HEK293T (cell line): ENCODE measurements at regions not wholly inside any gene's neighbourhood (a gene's known extent, or its start where the extent isn't known, plus 50 kb on each side); places are given as distances from the start of the nearest gene placed in this dataset.

Experiments
- CTCF ChIA-PET: fragments of 350-600 bp; formaldehyde crosslinking; extraction: SDS; loops from one replicate; lab custom pipeline; 2021; ENCODE audit warnings: antibody characterized with exemption, inconsistent platforms; lab: Yijun Ruan, JAX
- POLR2A ChIA-PET: fragments of 350-600 bp; formaldehyde crosslinking; extraction: SDS; loops from one replicate; lab custom pipeline; 2020; ENCODE audit warnings: antibody characterized with exemption, inconsistent platforms; lab: Yijun Ruan, JAX
- DNase-seq: peaks from one replicate; pipeline ENCODE4 v3.0.0; 2012; ENCODE audit warnings: mixed read lengths; ENCODE audit errors: extremely low spot score
- ARNT ChIP-seq: fragments of 450-650 bp; IDR thresholded peaks from 2 replicates; pipeline ENCODE4 v1.6.1; 2017; ENCODE audit warnings: mild to moderate bottlenecking
- BHLHE40 ChIP-seq: fragments of 450-650 bp; IDR thresholded peaks from 2 replicates; pipeline ENCODE4 v1.6.1; 2016; ENCODE audit warnings: mild to moderate bottlenecking, moderate library complexity, borderline replicate concordance
- CTBP1 ChIP-seq: fragments of 450-650 bp; IDR thresholded peaks from 2 replicates; pipeline ENCODE4 v1.6.1; 2016; ENCODE audit warnings: borderline replicate concordance
- ELF4 ChIP-seq: fragments of 450-650 bp; IDR thresholded peaks from 2 replicates; pipeline ENCODE4 v1.6.1; 2017; ENCODE audit warnings: antibody characterized with exemption
- FOXA1 ChIP-seq: fragments of 450-650 bp; IDR thresholded peaks from 2 replicates; pipeline ENCODE4 v1.6.1; 2016; ENCODE audit warnings: mild to moderate bottlenecking
- FOXK2 ChIP-seq: fragments of 450-650 bp; IDR thresholded peaks from 2 replicates; pipeline ENCODE4 v1.6.1; 2016; ENCODE audit warnings: mild to moderate bottlenecking
- FOXM1 ChIP-seq: fragments of 450-650 bp; IDR thresholded peaks from 2 replicates; pipeline ENCODE4 v1.6.1; 2017; ENCODE audit warnings: mild to moderate bottlenecking, borderline replicate concordance
- HDGF ChIP-seq: fragments of 450-650 bp; IDR thresholded peaks from 2 replicates; pipeline ENCODE4 v1.6.1; 2017; ENCODE audit warnings: antibody characterized with exemption, borderline replicate concordance
- L3MBTL2 ChIP-seq: fragments of 450-650 bp; conservative IDR thresholded peaks from 2 replicates; pipeline ENCODE4 v1.6.1; 2016; ENCODE audit warnings: mild to moderate bottlenecking
- LEF1 ChIP-seq: fragments of 450-650 bp; IDR thresholded peaks from 2 replicates; pipeline ENCODE4 v1.6.1; 2017; ENCODE audit warnings: mild to moderate bottlenecking, borderline replicate concordance
- NFRKB ChIP-seq: fragments of 450-650 bp; IDR thresholded peaks from 2 replicates; pipeline ENCODE4 v1.6.1; 2016; ENCODE audit warnings: mild to moderate bottlenecking, moderate library complexity
- PKNOX1 ChIP-seq: fragments of 450-650 bp; IDR thresholded peaks from 2 replicates; pipeline ENCODE4 v1.6.1; 2016
- SP1 ChIP-seq: fragments of 450-650 bp; IDR thresholded peaks from 2 replicates; pipeline ENCODE4 v1.6.1; 2017
- SUZ12 ChIP-seq: fragments of 450-650 bp; IDR thresholded peaks from 2 replicates; pipeline ENCODE4 v1.6.1; 2016; ENCODE audit warnings: mild to moderate bottlenecking
- TARDBP ChIP-seq: fragments of 450-650 bp; IDR thresholded peaks from 2 replicates; pipeline ENCODE4 v1.6.1; 2016
- ZNF384 ChIP-seq: fragments of 450-650 bp; IDR thresholded peaks from 2 replicates; pipeline ENCODE4 v1.6.1; 2016

- no peak for DNase-seq
- POLR2A ChIA-PET: no interaction called here
- TF ChIP-seq TARDBP (no peak), PKNOX1 (no peak), HDGF (no peak), ELF4 (no peak), LEF1 (no peak), ZNF384 (no peak), ARNT (no peak), FOXA1 (no peak), SUZ12 (no peak)
- CTCF ChIA-PET: no interaction called here
Observed at GRCh38 chr1:233485809-233486398, 128.0 kb upstream of the KCNK1 start.

- no peak for DNase-seq
- POLR2A ChIA-PET: no interaction called here
- TF ChIP-seq BHLHE40 (no peak), HDGF (no peak), L3MBTL2 (no peak), FOXM1 (no peak), SUZ12 (no peak), NFRKB (no peak)
- CTCF ChIA-PET: no interaction called here
Observed at GRCh38 chr1:233487408-233487807, 126.5 kb upstream of the KCNK1 start.

DNA sequence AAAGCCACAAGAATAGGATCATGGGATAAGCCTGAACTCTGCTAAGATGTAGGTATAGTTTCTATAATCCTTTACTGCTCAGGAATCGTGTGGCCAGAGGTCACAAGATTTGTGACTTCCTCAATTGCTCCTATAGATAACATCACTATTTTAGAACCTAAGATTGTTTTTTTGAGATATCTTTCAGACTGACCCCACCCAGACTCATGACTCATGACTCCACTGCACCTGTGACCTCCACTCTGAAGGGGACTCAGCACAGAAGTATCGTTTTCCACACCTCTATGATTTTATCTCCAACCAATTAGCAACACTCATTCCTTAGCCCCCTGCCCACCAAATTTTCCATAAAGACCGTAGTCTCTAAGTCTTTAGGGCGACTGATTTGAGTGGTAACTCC, 124.5 kb upstream of the KCNK1 start:
- POLR2A ChIA-PET: no interaction called here
- TF ChIP-seq ZNF384 (no peak), NFRKB (no peak), BHLHE40 (no peak), ELF4 (no peak), FOXA1 (no peak), SUZ12 (no peak), PKNOX1 (no peak), HDGF (no peak)
- DNase-seq: no peak
- CTCF ChIA-PET: no interaction called here

- CTCF ChIA-PET: no interaction called here
- POLR2A ChIA-PET: no interaction called here
- DNase-seq: no peak
- no peak for TF ChIP-seq ZNF384
- TF ChIP-seq PKNOX1: no peak
- no peak for TF ChIP-seq ELF4
- no peak for TF ChIP-seq CTBP1
- no peak for TF ChIP-seq FOXM1
- no peak for TF ChIP-seq SUZ12
- no peak for TF ChIP-seq BHLHE40
- no peak for TF ChIP-seq NFRKB
- TF ChIP-seq FOXK2: no peak
- TF ChIP-seq FOXA1: no peak
- no peak for TF ChIP-seq HDGF
- no peak for TF ChIP-seq L3MBTL2
- no peak for TF ChIP-seq TARDBP
- TF ChIP-seq ARNT: no peak
- no peak for TF ChIP-seq LEF1
- TF ChIP-seq SP1: no peak
Observed at GRCh38 chr1:233490488-233490887, 123.4 kb upstream of the KCNK1 start.

GRCh38 chr1:233491953-233492620, 121.8 kb upstream of the KCNK1 start:
- POLR2A ChIA-PET: no interaction called here
- CTCF ChIA-PET: no interaction called here
- DNase-seq: no peak
- TF ChIP-seq SP1: no peak

DNA sequence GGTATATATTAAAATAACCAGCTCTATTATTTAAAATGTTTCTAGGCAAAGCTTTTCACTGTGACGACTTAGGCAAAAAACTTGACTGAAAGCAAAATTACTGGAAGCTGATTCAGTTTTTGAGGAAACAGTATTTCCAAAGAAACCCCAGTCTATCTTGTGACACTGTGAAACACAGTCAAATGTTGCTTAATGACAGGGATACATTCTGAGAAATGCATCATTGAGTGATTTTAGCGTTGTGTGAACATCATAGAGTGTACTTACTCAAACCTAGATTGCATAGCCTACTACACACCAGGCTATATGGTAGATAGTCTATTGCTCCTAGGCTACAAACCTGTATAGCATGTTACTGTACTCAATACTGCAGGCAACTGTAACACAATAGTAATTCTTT, 116.9 kb upstream of the KCNK1 start:
- POLR2A ChIA-PET: no interaction called here

More for the DNA sequence above, 116.9 kb upstream of the KCNK1 start:
- TF ChIP-seq SP1 (no peak), ELF4 (no peak), HDGF (no peak), CTBP1 (no peak), L3MBTL2 (no peak), FOXA1 (no peak), ARNT (no peak), ZNF384 (no peak), FOXK2 (no peak), LEF1 (no peak), FOXM1 (no peak), SUZ12 (no peak), NFRKB (no peak)
- no peak for DNase-seq
- CTCF ChIA-PET: no interaction called here
